ENCODE measurements at regions not wholly inside any gene's neighbourhood (a gene's known extent, or its start where the extent isn't known, plus 50 kb on each side); places are given as distances from the start of the nearest gene placed in this dataset.

DNA sequence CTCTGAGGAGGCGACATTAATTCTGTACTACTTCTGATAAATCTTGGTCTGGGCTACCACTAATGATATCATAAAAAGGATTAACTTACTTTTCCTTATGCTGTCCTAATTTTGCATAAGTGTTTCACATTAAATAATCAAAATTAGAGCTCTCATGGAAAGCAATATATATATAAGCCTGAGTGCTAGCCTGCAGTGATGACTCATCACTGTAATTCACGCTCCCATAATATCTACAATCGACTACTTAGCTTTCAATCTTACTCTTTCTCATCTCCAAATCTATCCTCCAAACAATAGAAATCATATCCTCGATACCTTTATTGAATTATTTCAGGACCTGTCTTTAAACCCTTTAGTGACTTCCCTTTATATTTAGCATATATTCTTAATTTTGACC lies 701.3 kb downstream of the RERGL start:
- Histone ChIP-seq H3K36me3 (replicated peaks in 1 of 2; ENCODE audit: control extremely low read depth in 1 of 2, control insufficient read depth in 1 of 2, extremely low read depth in 1 of 2, insufficient read depth in 2 of 2, low read length in 1 of 2) (no peaks in the 10 kb centered on the region), H3K9ac (ENCODE audit: low read length) (no peak overlapping the region), H3K4me1 (ENCODE audit: control insufficient read depth in 2 of 2, insufficient read depth in 2 of 2, low read length in 2 of 2) (no peaks in the 10 kb centered on the region), H4K20me1 (ENCODE audit: control insufficient read depth, insufficient read depth, low read length, poor library complexity, severe bottlenecking) (no peaks in the 10 kb centered on the region), H3K27me3 (replicated peaks in 1 of 4; ENCODE audit: control extremely low read depth in 1 of 4, control insufficient read depth in 3 of 4, insufficient read depth in 4 of 4, low read length in 3 of 4) (no peaks in the 10 kb centered on the region), H3K9me3 (ENCODE audit: control extremely low read depth in 1 of 3, control insufficient read depth in 2 of 3, insufficient read depth in 1 of 3, low read length in 2 of 3) (no peaks in the 10 kb centered on the region), H3K4me3 (ENCODE audit: control extremely low read depth in 1 of 5, extremely low read depth in 1 of 5, insufficient read depth in 1 of 5, low read depth in 2 of 5, low read length in 4 of 5) (no peak overlapping the region), H2AFZ (ENCODE audit: insufficient read depth, low read depth, low read length, poor library complexity, severe bottlenecking) (no peak overlapping the region), H3K4me2 (replicated peaks; ENCODE audit: low read depth, low read length, poor library complexity, severe bottlenecking) (no peak overlapping the region), H3K27ac (ENCODE audit: low read length in 2 of 2) (no peak overlapping the region), H3K79me2 (ENCODE audit: control insufficient read depth, insufficient read depth, low read length) (no peaks in the 10 kb centered on the region)
- intact Hi-C loops (cut with micrococcal nuclease): no loop called here
- DNase-seq: no peak
- Mint-ChIP-seq H3K4me1 (no peaks in the 10 kb centered on the region), H3K9me3 (ENCODE audit: insufficient read depth) (no peaks in the 10 kb centered on the region), H3K27ac (no peak overlapping the region), H3K27me3 (no peaks in the 10 kb centered on the region), H3K4me3 (no peak overlapping the region)
- 84% methylated on average over 3 of the region's 4 CpGs for WGBS (ENCODE audit: insufficient coverage)
- TF ChIP-seq, protein P1, sequence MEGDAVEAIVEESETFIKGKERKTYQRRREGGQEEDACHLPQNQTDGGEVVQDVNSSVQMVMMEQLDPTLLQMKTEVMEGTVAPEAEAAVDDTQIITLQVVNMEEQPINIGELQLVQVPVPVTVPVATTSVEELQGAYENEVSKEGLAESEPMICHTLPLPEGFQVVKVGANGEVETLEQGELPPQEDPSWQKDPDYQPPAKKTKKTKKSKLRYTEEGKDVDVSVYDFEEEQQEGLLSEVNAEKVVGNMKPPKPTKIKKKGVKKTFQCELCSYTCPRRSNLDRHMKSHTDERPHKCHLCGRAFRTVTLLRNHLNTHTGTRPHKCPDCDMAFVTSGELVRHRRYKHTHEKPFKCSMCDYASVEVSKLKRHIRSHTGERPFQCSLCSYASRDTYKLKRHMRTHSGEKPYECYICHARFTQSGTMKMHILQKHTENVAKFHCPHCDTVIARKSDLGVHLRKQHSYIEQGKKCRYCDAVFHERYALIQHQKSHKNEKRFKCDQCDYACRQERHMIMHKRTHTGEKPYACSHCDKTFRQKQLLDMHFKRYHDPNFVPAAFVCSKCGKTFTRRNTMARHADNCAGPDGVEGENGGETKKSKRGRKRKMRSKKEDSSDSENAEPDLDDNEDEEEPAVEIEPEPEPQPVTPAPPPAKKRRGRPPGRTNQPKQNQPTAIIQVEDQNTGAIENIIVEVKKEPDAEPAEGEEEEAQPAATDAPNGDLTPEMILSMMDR (IDR thresholded peaks at IDR 0.05): no peak
- TF ChIP-seq EZH2 (IDR thresholded peaks at IDR 0.05; ENCODE audit: borderline replicate concordance, insufficient read depth, low read depth, low read length, poor library complexity, severe bottlenecking): no peak
- CTCF ChIA-PET: no interaction called here
- POLR2A ChIA-PET: no interaction called here
- no peak for ATAC-seq (ENCODE audit: low read depth)

DNA sequence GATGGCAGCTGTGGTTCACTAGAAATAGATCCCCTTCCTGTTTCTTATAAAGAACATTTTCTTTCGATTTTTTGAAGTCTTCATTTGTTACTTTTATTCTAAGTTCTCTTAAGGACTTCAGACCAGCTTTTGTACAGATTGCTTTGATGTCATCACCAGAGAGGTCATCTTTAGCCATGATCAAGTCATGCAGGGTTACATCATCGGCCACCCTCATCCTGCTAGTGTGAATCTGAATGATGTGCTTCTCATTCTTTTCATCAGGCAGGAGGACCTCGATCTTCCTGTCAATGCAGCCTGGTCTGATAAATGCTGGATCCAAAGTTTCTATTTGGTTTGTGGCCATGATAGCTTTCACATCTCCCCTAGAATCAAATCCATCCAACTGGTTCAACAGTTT lies 706.7 kb downstream of the RERGL start:
- Histone ChIP-seq H3K9ac (ENCODE audit: low read length) (no peak overlapping the region), H3K4me3 (ENCODE audit: control extremely low read depth in 1 of 5, extremely low read depth in 1 of 5, insufficient read depth in 1 of 5, low read depth in 2 of 5, low read length in 4 of 5) (no peak overlapping the region)

More for the DNA sequence above, 706.7 kb downstream of the RERGL start:
- Histone ChIP-seq H3K79me2 (ENCODE audit: control insufficient read depth, insufficient read depth, low read length) (no peaks in the 10 kb centered on the region), H2AFZ (ENCODE audit: insufficient read depth, low read depth, low read length, poor library complexity, severe bottlenecking) (no peak overlapping the region), H3K9me3 (ENCODE audit: control extremely low read depth in 1 of 3, control insufficient read depth in 2 of 3, insufficient read depth in 1 of 3, low read length in 2 of 3) (peaks cover 0 to 2% (median 0%) of the 10 kb centered on the region in 3 donors), H3K4me1 (ENCODE audit: control insufficient read depth in 2 of 2, insufficient read depth in 2 of 2, low read length in 2 of 2) (no peaks in the 10 kb centered on the region), H3K36me3 (replicated peaks in 1 of 2; ENCODE audit: control extremely low read depth in 1 of 2, control insufficient read depth in 1 of 2, extremely low read depth in 1 of 2, insufficient read depth in 2 of 2, low read length in 1 of 2) (no peaks in the 10 kb centered on the region), H3K27ac (ENCODE audit: low read length in 2 of 2) (no peak overlapping the region), H4K20me1 (ENCODE audit: control insufficient read depth, insufficient read depth, low read length, poor library complexity, severe bottlenecking) (no peaks in the 10 kb centered on the region), H3K27me3 (replicated peaks in 1 of 4; ENCODE audit: control extremely low read depth in 1 of 4, control insufficient read depth in 3 of 4, insufficient read depth in 4 of 4, low read length in 3 of 4) (no peaks in the 10 kb centered on the region), H3K4me2 (replicated peaks; ENCODE audit: low read depth, low read length, poor library complexity, severe bottlenecking) (no peak overlapping the region)
- no peak overlapping the region for H3K4me3 Mint-ChIP-seq
- H3K27ac Mint-ChIP-seq: no peak overlapping the region
- ChIA-PET POLR2A (no interaction called here), CTCF (no interaction called here)
- 80% methylated on average over 2 of the region's 3 CpGs for WGBS (ENCODE audit: insufficient coverage)
- peaks cover 4% of the 10 kb centered on the region for H3K9me3 Mint-ChIP-seq (ENCODE audit: insufficient read depth)
- TF ChIP-seq, protein P1 (IDR thresholded peaks at IDR 0.05): no peak
- no peak for TF ChIP-seq EZH2 (IDR thresholded peaks at IDR 0.05; ENCODE audit: borderline replicate concordance, insufficient read depth, low read depth, low read length, poor library complexity, severe bottlenecking)
- ATAC-seq (ENCODE audit: low read depth) (no peak), DNase-seq (no peak)
- H3K4me1 Mint-ChIP-seq: no peaks in the 10 kb centered on the region
- H3K27me3 Mint-ChIP-seq: no peaks in the 10 kb centered on the region
- intact Hi-C loops (cut with micrococcal nuclease): no loop called here

Data from B cell (primary cell).